Stomach (tissue), 8 donors: ENCODE measurements at regions not wholly inside any gene's neighbourhood (a gene's known extent, or its start where the extent isn't known, plus 50 kb on each side); places are given as distances from the start of the nearest gene placed in this dataset.

ENCODE experiments used
- DNase-seq, 2 donors: peaks; one replicate each; pipeline versions ENCODE4 v3.0.0 to v3.0.0-alpha.2; 2013 to 2019
- H3K27ac ChIP-seq, 5 donors: fragments of 200-600 bp in 4 of 5; sonication (generic) in 4 of 5; one replicate each; pipeline ENCODE4 v1.5.1; 2013 to 2019; ENCODE audit warnings: mild to moderate bottlenecking in 1 of 5, moderate library complexity in 1 of 5
- H3K27me3 ChIP-seq, 3 donors: fragments of 200-600 bp; sonication (generic); one replicate each; pipeline ENCODE4 v1.5.1; 2017 to 2019; ENCODE audit warnings: mixed run types in 1 of 3
- H3K36me3 ChIP-seq, 4 donors: fragments of 200-600 bp; sonication (generic); 1 replicate in 3 of 4; 2 replicates in 1 of 4; pipeline ENCODE4 v1.5.1; 2016 to 2019
- H3K4me1 ChIP-seq, 4 donors: fragments of 200-600 bp; sonication (generic); one replicate each; pipeline ENCODE4 v1.5.1; 2016 to 2019
- H3K4me3 ChIP-seq, 4 donors: fragments of 200-600 bp; sonication (generic) in 3 of 4; one replicate each; pipeline ENCODE4 v1.5.1; 2016 to 2019; ENCODE audit warnings: mild to moderate bottlenecking in 1 of 4
- H3K9me3 ChIP-seq, 4 donors: fragments of 200-600 bp; sonication (generic); one replicate each; pipeline ENCODE4 v1.5.1; 2016 to 2019
- EP300 ChIP-seq: sonication (generic); formaldehyde crosslinking; IDR thresholded peaks from one replicate; pipeline ENCODE4 v1.6.1; 2017; ENCODE audit warnings: antibody characterized with exemption
- POLR2A ChIP-seq, 4 donors: fragments of 450-650 bp; IDR thresholded peaks; one replicate each; pipeline ENCODE4 v1.6.1; 2016; ENCODE audit warnings: antibody characterized with exemption in 4 of 4, control low read depth in 2 of 4, mild to moderate bottlenecking in 1 of 4, moderate library complexity in 1 of 4
- POLR2AphosphoS5 ChIP-seq, 3 donors: sonication (generic); formaldehyde crosslinking; IDR thresholded peaks; one replicate each; pipeline ENCODE4 v1.6.1; 2016; ENCODE audit warnings: antibody characterized with exemption in 3 of 3
- WGBS, 5 donors: extraction: QIAGEN DNeasy Blood & Tissue Kit in 3 of 5; methylation state at CpG; one replicate each; pipeline versions ENCODE4 v1.1.5 to v1.1.7; 2013 to 2018; 5-methylcytosine and 5-hydroxymethylcytosine counted together
- intact Hi-C: fragments of 100-400 bp; cut with DNase I; formaldehyde crosslinking; loops from one replicate; pipeline ENCODE4 v1.15.1; 2023; ENCODE audit warnings: low total_unique reads
- TF ChIP-seq, protein P1 (sequence below), 7 experiments: fragments of 450-650 bp in 4 of 7; fragments of 200-600 bp in 3 of 7; sonication (generic) in 3 of 7; IDR thresholded peaks; one replicate each; pipeline ENCODE4 v1.5.1; 2016 to 2019; ENCODE audit warnings: antibody characterized with exemption in 7 of 7, control low read depth in 2 of 7, mild to moderate bottlenecking in 1 of 7
- donor health status: healthy with polysubstance abuse.
- donor health status: Bipolar disorder and iron deficiency.
- donor health status: healthy.

DNA sequence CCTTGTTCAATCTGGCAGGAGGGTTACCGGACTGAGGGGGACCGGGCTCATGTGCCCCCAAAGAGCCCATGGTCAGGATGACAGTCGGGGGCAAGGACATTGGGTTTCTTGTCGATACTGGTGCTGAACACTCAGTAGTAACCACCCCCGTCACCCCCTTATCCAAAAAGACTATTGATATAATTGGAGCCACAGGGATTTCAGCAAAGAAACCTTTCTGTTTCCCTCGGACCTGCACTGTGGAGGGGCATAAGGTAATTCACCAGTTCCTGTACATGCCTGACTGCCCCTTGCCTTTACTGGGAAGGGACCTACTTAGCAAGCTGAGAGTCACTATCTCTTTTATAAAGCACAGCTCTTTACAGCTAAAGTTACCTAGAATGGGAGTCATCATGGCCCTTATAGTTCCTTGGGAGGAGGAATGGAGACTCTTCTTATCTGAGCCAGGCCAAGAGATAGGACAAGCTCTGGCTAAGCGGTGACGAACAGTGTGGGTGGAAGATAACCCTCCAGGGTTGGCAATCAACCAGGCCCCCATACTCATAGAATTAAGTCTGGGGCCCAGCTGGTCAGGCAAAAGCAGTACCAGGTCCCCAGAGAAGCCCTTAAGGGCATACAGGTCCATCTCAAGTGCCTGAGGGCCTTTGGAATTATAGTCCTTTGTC is 603.7 kb downstream of the UQCRFS1 start:
- no peak overlapping the region for H3K27ac ChIP-seq
- H3K27me3 ChIP-seq, result no peaks in the 10 kb centered on the region
- no peak for DNase-seq
- TF ChIP-seq, protein P1, sequence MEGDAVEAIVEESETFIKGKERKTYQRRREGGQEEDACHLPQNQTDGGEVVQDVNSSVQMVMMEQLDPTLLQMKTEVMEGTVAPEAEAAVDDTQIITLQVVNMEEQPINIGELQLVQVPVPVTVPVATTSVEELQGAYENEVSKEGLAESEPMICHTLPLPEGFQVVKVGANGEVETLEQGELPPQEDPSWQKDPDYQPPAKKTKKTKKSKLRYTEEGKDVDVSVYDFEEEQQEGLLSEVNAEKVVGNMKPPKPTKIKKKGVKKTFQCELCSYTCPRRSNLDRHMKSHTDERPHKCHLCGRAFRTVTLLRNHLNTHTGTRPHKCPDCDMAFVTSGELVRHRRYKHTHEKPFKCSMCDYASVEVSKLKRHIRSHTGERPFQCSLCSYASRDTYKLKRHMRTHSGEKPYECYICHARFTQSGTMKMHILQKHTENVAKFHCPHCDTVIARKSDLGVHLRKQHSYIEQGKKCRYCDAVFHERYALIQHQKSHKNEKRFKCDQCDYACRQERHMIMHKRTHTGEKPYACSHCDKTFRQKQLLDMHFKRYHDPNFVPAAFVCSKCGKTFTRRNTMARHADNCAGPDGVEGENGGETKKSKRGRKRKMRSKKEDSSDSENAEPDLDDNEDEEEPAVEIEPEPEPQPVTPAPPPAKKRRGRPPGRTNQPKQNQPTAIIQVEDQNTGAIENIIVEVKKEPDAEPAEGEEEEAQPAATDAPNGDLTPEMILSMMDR (IDR thresholded peaks at IDR 0.05), result no peak
- TF ChIP-seq EP300 (no peak), POLR2A (IDR thresholded peaks at IDR 0.05) (no peak), POLR2AphosphoS5 (IDR thresholded peaks at IDR 0.05) (no peak)
- no peaks in the 10 kb centered on the region for H3K4me1 ChIP-seq
- intact Hi-C loops, result no loop called here
- 77 to 92% (median 82%) methylated on average over 8 of the region's 8 CpGs for WGBS, 5 donors
- H3K9me3 ChIP-seq, result peaks cover 11 to 68% (median 49%) of the 10 kb centered on the region in 4 donors
- no peak overlapping the region for H3K4me3 ChIP-seq
- H3K36me3 ChIP-seq, result no peaks in the 10 kb centered on the region

DNA sequence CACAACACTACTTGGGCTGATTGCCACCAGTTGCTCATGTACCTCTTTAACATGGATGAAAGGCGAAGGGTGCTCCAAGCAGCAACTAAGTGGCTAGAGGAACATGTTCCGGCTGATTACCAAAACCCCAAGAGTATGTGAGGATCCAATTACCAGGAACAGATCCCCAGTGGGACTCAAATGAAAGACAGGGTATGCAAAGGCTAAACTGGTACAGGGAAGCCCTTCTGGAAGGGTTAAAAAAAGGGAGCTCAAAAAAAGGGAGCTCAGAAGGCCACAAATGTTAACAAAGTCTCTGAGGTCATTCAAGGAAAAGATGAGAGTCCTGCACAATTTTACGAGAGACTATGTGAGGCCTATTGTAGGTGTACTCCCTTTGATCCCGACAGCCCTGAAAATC is 604.7 kb downstream of the UQCRFS1 start:
- TF ChIP-seq POLR2AphosphoS5 (IDR thresholded peaks at IDR 0.05) (no peak), POLR2A (IDR thresholded peaks at IDR 0.05) (no peak), EP300 (no peak)
- TF ChIP-seq, protein P1 (IDR thresholded peaks at IDR 0.05), result no peak
- 88 to 98% (median 92%) methylated on average over 4 of the region's 4 CpGs for WGBS, 5 donors
- Histone ChIP-seq H3K27me3 (no peaks in the 10 kb centered on the region), H3K4me3 (no peak overlapping the region), H3K27ac (no peak overlapping the region), H3K36me3 (no peaks in the 10 kb centered on the region), H3K4me1 (no peaks in the 10 kb centered on the region), H3K9me3 (peaks cover 8 to 61% (median 41%) of the 10 kb centered on the region in 4 donors)
- no peak for DNase-seq
- intact Hi-C loops, result no loop called here

DNA sequence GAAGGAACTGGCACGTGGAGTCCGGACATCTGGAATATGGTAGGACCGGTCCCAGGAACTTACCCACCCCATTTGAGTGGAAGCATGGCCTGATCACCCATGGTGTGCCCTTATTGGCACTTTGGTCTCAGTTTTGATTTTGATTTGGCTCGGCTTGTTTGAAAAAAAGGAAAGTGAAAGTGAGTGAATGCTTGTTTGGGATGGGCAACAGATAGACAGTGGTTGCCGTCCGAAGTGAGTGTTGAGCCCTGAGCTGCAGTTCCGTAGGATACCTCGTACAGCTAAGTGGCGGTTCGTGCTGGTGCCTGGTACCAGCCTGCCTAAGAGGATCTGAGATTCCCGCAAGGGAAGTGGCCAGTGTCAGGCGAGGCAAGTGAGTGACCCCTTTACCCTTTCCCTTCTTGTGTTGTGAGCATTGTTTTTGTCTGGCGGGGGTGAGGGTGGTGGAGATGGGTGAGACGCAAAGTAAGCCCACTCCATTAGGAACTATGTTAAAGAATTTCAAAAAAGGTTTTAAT is 605.8 kb downstream of the UQCRFS1 start:
- DNase-seq, result no peak
- H3K4me3 ChIP-seq, result no peak overlapping the region
- intact Hi-C loops, result no loop called here
- no peaks in the 10 kb centered on the region for H3K27me3 ChIP-seq
- H3K9me3 ChIP-seq, result peaks cover 8 to 53% (median 30%) of the 10 kb centered on the region in 4 donors
- H3K36me3 ChIP-seq, result no peaks in the 10 kb centered on the region
- H3K4me1 ChIP-seq, result no peaks in the 10 kb centered on the region
- TF ChIP-seq EP300 (no peak), POLR2AphosphoS5 (IDR thresholded peaks at IDR 0.05) (no peak), POLR2A (IDR thresholded peaks at IDR 0.05) (no peak)
- TF ChIP-seq, protein P1 (IDR thresholded peaks at IDR 0.05), result no peak
- WGBS, 5 donors, result 91 to 96% (median 94%) methylated on average over 14 of the region's 14 CpGs
- no peak overlapping the region for H3K27ac ChIP-seq

DNA sequence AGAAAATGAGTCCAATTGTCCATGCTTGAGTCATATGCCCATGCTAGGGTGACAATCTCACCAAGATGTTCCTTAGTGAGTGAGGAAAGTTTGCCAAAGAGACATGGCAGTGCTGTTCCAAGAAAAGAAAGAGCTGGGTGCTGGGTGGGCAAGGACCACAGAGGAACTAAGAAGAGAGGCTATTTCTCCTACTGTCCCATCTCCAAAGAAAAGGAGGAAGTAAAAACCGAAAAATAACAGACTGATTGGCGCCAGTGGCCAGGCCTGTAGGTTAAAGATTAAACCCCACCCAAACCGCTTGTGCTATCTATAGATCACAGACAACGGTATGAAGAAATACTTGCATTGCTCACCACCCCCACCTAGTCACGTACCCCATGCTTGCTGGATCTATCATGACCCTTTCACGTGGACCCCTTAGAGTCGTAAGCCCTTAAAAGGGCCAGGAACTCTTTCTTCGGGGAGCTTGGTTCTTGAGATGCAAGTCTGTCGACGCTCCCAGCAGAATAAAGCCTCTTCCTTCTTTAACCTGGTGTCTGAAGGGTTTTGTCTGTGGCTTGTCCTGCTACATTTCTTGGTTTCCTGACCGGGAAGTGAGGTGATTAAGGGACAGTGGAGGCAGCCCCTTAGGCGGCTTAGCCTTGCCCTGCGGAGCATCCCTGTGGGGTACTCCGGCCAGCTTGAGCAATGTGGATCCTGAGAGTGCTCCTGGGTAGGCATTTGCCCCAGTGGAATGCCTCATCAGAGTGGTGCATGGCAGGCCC is 606.5 kb downstream of the UQCRFS1 start:
- intact Hi-C loops, result no loop called here
- 79 to 89% (median 85%) methylated on average over 14 of the region's 14 CpGs for WGBS, 5 donors
- H3K4me1 ChIP-seq, result no peaks in the 10 kb centered on the region
- H3K27ac ChIP-seq, result no peak overlapping the region
- H3K27me3 ChIP-seq, result no peaks in the 10 kb centered on the region
- H3K4me3 ChIP-seq, result no peak overlapping the region
- H3K9me3 ChIP-seq, result peaks cover 8 to 49% (median 27%) of the 10 kb centered on the region in 4 donors
- no peaks in the 10 kb centered on the region for H3K36me3 ChIP-seq
- no peak for DNase-seq
- TF ChIP-seq, protein P1 (IDR thresholded peaks at IDR 0.05), result no peak
- no peak for TF ChIP-seq EP300
- no peak for TF ChIP-seq POLR2AphosphoS5 (IDR thresholded peaks at IDR 0.05)
- TF ChIP-seq POLR2A (IDR thresholded peaks at IDR 0.05), result no peak
